C4-2B (cell line): ENCODE measurements at regions not wholly inside any gene's neighbourhood (a gene's known extent, or its start where the extent isn't known, plus 50 kb on each side); places are given as distances from the start of the nearest gene placed in this dataset.

Experiments used
- H3K27ac ChIP-seq: fragments of 450-650 bp; 2 replicates; pipeline ENCODE4 v1.5.1; 2017
- CTCF ChIP-seq: fragments of 450-650 bp; conservative IDR thresholded peaks from 2 replicates; pipeline ENCODE4 v1.5.1; 2017; ENCODE audit warnings: mild to moderate bottlenecking
- ZFX ChIP-seq: fragments of 450-650 bp; IDR thresholded peaks from 2 replicates; pipeline ENCODE4 v1.6.1; 2017

- H3K27ac ChIP-seq = no peak overlapping the region
- no peak for TF ChIP-seq CTCF
- TF ChIP-seq ZFX = no peak
Observed at GRCh38 chr4:136806844-136807243, 725.5 kb downstream of the PCDH18 start.

- TF ChIP-seq CTCF = no peak
- TF ChIP-seq ZFX = no peak
Observed at GRCh38 chr4:136805617-136806016, 726.7 kb downstream of the PCDH18 start.

GRCh38 chr4:136803433-136803832 is 728.9 kb downstream of the PCDH18 start:
- no peak for TF ChIP-seq ZFX
- TF ChIP-seq CTCF = no peak
- no peak overlapping the region for H3K27ac ChIP-seq

More at GRCh38 chr4:136805617-136806016, 726.7 kb downstream of the PCDH18 start:
- no peak overlapping the region for H3K27ac ChIP-seq

- no peak overlapping the region for H3K27ac ChIP-seq
- TF ChIP-seq ZFX (no peak), CTCF (no peak)
Observed at GRCh38 chr4:136800248-136800647, 732.0 kb downstream of the PCDH18 start.

- H3K27ac ChIP-seq = no peak overlapping the region
- no peak for TF ChIP-seq CTCF
- TF ChIP-seq ZFX = no peak
Observed at GRCh38 chr4:136796953-136797352, 735.3 kb downstream of the PCDH18 start.

GRCh38 chr4:136793848-136794247 is 738.4 kb downstream of the PCDH18 start:
- TF ChIP-seq ZFX (no peak), CTCF (no peak)
- no peak overlapping the region for H3K27ac ChIP-seq

- TF ChIP-seq CTCF = no peak
- no peak for TF ChIP-seq ZFX
- H3K27ac ChIP-seq = no peak overlapping the region
Observed at GRCh38 chr4:136784326-136784725, 748.0 kb downstream of the PCDH18 start.
